ENCODE measurements at regions not wholly inside any gene's neighbourhood (a gene's known extent, or its start where the extent isn't known, plus 50 kb on each side); places are given as distances from the start of the nearest gene placed in this dataset.

DNA sequence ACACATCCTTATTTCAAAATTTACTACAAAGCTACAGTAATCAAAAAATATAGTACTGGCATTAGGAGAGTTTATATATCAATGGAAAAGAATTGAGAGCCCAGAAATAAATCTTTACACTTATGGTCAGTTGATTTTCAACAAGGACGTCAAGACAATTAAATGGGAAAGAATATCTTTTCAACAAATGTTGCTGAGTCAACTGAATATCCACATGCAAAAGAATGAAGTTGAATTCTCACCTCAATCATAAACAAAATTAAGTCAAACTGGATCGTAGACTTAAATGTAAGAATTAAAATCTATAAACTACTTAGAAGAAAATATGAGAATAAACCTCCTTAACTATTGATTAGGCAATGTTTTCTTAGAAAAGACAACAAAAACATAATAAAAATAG lies 61.5 kb upstream of the PRR16 start:
- no peak for DNase-seq

DNA sequence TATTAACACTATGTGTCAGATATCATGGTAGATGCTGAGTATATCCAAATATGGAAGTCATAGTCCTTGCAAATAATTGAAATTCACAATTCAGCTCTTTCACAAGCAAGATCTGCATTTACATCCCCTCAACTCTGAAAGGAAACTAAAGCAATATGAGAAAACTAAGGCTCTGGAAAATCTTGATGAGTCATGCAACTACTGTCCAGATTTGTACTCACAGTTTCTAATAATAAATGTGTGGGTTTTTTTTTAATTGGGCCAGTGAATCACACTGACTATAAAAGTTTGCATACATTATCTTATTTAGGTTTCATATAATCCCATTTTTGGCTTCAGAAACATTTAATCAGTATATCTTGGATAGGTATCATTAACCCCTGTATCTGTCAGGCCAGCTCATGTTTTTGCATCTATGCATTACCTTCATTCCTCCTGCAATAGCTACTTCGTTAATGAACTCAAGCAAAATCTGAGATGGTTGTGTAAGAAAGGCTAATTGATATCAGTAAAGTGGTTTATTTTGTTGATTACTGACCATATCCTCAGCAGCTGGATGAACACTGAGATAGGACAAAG lies 58.7 kb upstream of the PRR16 start:
- no peak for DNase-seq

DNA sequence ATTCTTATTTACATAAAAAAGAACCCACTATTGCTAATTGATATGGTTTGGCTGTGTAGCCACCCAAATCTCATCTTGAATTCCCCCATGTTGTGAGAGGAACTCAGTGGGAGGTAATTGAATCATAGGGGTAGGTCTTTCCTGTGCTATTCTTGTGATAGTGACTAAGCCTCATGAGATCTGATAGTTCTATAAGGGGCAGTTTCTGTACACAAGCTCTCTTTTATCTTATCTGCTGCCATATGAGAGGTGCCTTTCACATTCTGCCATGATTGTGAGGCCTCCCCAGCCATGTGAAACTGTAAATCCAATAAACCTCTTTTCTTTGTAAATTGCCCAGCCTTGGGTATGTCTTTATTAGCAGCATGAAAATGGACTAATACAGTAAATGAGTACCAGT lies 58.2 kb upstream of the PRR16 start:
- no peak for DNase-seq

DNA sequence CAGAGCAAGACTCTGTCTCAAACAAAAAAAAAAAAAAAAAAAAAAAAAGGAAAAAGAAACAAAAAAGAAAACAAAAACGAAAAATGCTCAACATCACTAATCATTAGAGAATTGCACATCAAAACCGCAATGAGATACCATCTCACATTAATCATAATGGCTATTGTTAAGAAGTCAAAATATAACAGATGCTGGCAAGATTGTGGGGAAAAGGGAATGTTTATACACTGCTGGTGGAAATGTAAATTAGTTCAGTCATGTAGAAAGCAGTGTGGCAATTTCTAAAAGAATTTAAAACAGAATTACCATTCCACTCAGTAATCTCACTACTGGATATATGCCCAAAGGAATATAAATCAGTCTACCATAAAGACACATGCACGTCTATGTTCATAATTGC lies 50.4 kb upstream of the PRR16 start:
- DNase-seq = no peak

Measured in right lung (tissue), 2 donors.